ENCODE measurements at regions not wholly inside any gene's neighbourhood (a gene's known extent, or its start where the extent isn't known, plus 50 kb on each side); places are given as distances from the start of the nearest gene placed in this dataset.

DNA sequence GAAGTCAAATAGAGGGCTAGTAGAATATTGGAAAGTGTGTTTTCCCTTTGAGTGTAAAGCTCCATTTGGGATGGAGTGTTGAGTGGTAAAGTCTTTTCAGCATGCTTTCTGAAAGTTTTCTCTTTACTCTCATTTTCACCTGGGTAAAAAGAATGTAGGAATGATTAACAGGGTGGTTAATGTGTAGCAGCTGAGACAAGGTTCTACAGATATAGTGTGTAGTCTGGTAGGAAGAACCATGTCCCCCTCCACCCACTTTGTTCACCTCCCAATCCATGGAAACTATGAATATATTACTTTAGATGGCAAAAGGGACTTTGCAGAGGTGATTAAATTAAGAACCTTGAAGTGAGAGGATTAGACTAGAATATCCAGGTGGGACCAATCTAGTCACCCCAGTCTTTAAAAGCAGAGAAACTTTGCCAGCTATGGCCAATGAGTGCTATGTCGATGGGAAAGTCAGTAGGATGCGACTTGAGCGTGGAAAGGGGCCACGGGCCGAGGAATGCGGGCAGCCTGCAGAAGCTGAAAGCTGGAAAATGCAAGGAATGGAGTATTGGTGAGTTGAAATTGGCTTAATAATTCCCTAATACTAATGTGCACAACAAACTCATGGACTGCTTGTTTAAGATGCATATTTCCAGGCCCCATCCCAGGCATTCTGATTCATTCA is 166.3 kb upstream of the AHR start:
- TF ChIP-seq REST (IDR thresholded peaks at IDR 0.05; ENCODE audit: low read depth) (no peak), TAF1 (IDR thresholded peaks at IDR 0.05; ENCODE audit: low read depth) (no peak), EP300 (IDR thresholded peaks at IDR 0.05; ENCODE audit: borderline replicate concordance) (no peak), FOXM1 (IDR thresholded peaks at IDR 0.05; ENCODE audit: borderline replicate concordance, low read depth) (no peak), NFIC (IDR thresholded peaks at IDR 0.05) (no peak), YY1 (IDR thresholded peaks at IDR 0.05; ENCODE audit: low read depth) (no peak)

DNA sequence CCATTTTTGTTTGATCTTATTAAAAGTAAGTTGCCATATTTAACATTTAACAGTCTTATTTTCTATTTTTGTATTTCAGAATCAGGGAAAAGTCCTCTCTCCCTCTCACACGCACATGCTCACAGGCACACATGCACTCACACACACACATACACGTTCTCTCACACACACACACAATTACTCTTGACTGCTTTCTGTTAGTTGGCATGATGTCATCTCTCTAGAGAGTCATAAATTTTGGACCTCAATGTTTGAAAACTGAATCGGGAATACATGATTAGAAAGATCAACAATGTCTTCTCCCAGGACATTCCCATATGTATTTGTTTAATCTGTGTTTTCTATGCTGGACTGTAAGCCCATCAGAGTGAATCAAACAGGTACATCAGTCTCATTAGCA is 165.7 kb upstream of the AHR start:
- TF ChIP-seq YY1 (IDR thresholded peaks at IDR 0.05; ENCODE audit: low read depth) = no peak
- TF ChIP-seq NFIC (IDR thresholded peaks at IDR 0.05) = no peak
- no peak for TF ChIP-seq CREB1 (IDR thresholded peaks at IDR 0.05; ENCODE audit: low read depth)
- no peak for TF ChIP-seq EP300 (IDR thresholded peaks at IDR 0.05; ENCODE audit: borderline replicate concordance)
- TF ChIP-seq USF1 (IDR thresholded peaks at IDR 0.05) = no peak
- no peak for TF ChIP-seq FOXM1 (IDR thresholded peaks at IDR 0.05; ENCODE audit: borderline replicate concordance, low read depth)
- TF ChIP-seq, protein P1, sequence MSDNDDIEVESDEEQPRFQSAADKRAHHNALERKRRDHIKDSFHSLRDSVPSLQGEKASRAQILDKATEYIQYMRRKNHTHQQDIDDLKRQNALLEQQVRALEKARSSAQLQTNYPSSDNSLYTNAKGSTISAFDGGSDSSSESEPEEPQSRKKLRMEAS (IDR thresholded peaks at IDR 0.05) = no peak
- no peak for TF ChIP-seq EGR1 (IDR thresholded peaks at IDR 0.05)
- TF ChIP-seq RAD21 (IDR thresholded peaks at IDR 0.05; ENCODE audit: low read depth) = no peak
- no peak for TF ChIP-seq ZBTB7A (IDR thresholded peaks at IDR 0.05; ENCODE audit: low read depth)
- TF ChIP-seq CEBPB (IDR thresholded peaks at IDR 0.05) = no peak
- no peak for TF ChIP-seq TAF1 (IDR thresholded peaks at IDR 0.05; ENCODE audit: low read depth)
- no peak for TF ChIP-seq REST (IDR thresholded peaks at IDR 0.05; ENCODE audit: low read depth)

DNA sequence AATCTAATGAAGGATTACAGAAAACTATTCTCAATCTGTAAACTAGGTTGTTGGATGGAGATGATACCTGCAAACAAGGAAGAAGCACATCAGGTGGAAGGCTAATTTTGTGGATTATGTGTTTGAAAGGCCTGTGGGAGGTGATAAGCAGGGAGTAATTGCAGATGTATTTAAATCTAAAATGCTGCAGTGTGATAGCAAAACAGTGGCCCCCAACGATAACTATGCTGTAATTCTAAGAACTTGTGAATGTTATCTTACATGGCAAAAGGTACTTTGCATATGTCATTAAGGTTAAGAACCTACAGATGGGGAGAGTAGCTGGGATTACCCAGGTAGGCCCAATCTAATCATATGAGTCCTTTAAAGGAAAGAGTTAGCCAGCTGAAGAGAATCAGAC is 164.5 kb upstream of the AHR start:
- TF ChIP-seq, protein P1 (IDR thresholded peaks at IDR 0.05) = no peak
- no peak for TF ChIP-seq RAD21 (IDR thresholded peaks at IDR 0.05; ENCODE audit: low read depth)
- TF ChIP-seq TCF12 (IDR thresholded peaks at IDR 0.05; ENCODE audit: low read depth) = no peak

GRCh38 chr7:17134786-17135185 is 163.7 kb upstream of the AHR start:
- TF ChIP-seq, protein P1 (IDR thresholded peaks at IDR 0.05) = no peak
- TF ChIP-seq EP300 (IDR thresholded peaks at IDR 0.05; ENCODE audit: borderline replicate concordance) = no peak
- TF ChIP-seq EGR1 (IDR thresholded peaks at IDR 0.05) = no peak
- TF ChIP-seq TEAD4 (IDR thresholded peaks at IDR 0.05) = no peak
- TF ChIP-seq USF1 (IDR thresholded peaks at IDR 0.05) = no peak
- TF ChIP-seq FOXM1 (IDR thresholded peaks at IDR 0.05; ENCODE audit: borderline replicate concordance, low read depth) = no peak

DNA sequence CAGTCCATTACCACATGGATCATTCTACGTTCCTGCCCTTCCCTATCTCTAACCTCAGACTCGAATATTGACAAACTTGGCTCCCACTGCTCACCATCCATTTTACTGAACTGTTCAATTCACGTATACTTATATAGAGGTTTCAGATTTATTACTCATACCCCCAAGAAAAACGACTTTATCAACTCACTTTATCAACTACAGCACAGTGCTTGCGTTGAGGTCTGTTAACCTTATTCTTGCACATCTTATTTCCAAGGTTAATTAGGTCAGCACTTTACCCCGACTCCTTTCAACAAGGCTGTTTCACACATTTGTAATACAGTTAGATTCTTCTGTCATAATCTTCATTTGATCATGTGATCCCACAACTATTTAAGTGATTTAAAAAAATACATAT is 162.3 kb upstream of the AHR start:
- TF ChIP-seq NFIC (IDR thresholded peaks at IDR 0.05) = no peak
- no peak for TF ChIP-seq TAF1 (IDR thresholded peaks at IDR 0.05; ENCODE audit: low read depth)
- TF ChIP-seq TCF12 (IDR thresholded peaks at IDR 0.05; ENCODE audit: low read depth) = no peak
- TF ChIP-seq, protein P1 (IDR thresholded peaks at IDR 0.05) = no peak
- TF ChIP-seq CEBPB (IDR thresholded peaks at IDR 0.05) = no peak
- no peak for TF ChIP-seq EP300 (IDR thresholded peaks at IDR 0.05; ENCODE audit: borderline replicate concordance)
- TF ChIP-seq RAD21 (IDR thresholded peaks at IDR 0.05; ENCODE audit: low read depth) = no peak
- no peak for TF ChIP-seq FOXM1 (IDR thresholded peaks at IDR 0.05; ENCODE audit: borderline replicate concordance, low read depth)
- no peak for TF ChIP-seq YY1 (IDR thresholded peaks at IDR 0.05; ENCODE audit: low read depth)
- no peak for TF ChIP-seq REST (IDR thresholded peaks at IDR 0.05; ENCODE audit: low read depth)

All from Ishikawa (cell line).